ENCODE measurements at regions not wholly inside any gene's neighbourhood (a gene's known extent, or its start where the extent isn't known, plus 50 kb on each side); places are given as distances from the start of the nearest gene placed in this dataset.

DNA sequence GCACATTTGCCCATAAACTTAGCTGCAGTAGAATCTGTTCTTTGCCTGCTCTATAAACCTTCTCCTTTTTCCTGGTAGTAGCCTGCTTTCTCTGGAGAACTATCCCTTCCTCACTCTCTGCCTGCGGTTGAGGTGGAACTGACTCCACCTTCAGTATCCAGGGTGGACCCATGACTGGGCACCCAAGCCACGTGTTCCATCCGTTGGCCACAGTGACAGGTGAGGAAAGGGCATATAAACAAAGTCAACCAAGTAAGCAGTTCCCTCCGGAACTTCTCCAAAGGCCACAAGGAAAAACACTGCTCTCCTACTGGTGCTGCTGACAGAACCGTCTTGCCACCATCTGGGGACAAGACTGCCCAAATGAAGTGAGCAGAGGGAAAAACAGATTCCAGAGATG lies 218.8 kb downstream of the TFAP2A start:
- no peak for DNase-seq (ENCODE audit: low read depth)
- no peak overlapping the region for H3K4me3 ChIP-seq (ENCODE audit: low read depth, low read length)
- in situ Hi-C loops (cut with HindIII; ENCODE audit: low sequenced_read_pairs), result no loop called here
- TF ChIP-seq, protein P1, sequence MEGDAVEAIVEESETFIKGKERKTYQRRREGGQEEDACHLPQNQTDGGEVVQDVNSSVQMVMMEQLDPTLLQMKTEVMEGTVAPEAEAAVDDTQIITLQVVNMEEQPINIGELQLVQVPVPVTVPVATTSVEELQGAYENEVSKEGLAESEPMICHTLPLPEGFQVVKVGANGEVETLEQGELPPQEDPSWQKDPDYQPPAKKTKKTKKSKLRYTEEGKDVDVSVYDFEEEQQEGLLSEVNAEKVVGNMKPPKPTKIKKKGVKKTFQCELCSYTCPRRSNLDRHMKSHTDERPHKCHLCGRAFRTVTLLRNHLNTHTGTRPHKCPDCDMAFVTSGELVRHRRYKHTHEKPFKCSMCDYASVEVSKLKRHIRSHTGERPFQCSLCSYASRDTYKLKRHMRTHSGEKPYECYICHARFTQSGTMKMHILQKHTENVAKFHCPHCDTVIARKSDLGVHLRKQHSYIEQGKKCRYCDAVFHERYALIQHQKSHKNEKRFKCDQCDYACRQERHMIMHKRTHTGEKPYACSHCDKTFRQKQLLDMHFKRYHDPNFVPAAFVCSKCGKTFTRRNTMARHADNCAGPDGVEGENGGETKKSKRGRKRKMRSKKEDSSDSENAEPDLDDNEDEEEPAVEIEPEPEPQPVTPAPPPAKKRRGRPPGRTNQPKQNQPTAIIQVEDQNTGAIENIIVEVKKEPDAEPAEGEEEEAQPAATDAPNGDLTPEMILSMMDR (IDR thresholded peaks at IDR 0.05; ENCODE audit: low read depth, low read length, missing control alignments), result no peak

DNA sequence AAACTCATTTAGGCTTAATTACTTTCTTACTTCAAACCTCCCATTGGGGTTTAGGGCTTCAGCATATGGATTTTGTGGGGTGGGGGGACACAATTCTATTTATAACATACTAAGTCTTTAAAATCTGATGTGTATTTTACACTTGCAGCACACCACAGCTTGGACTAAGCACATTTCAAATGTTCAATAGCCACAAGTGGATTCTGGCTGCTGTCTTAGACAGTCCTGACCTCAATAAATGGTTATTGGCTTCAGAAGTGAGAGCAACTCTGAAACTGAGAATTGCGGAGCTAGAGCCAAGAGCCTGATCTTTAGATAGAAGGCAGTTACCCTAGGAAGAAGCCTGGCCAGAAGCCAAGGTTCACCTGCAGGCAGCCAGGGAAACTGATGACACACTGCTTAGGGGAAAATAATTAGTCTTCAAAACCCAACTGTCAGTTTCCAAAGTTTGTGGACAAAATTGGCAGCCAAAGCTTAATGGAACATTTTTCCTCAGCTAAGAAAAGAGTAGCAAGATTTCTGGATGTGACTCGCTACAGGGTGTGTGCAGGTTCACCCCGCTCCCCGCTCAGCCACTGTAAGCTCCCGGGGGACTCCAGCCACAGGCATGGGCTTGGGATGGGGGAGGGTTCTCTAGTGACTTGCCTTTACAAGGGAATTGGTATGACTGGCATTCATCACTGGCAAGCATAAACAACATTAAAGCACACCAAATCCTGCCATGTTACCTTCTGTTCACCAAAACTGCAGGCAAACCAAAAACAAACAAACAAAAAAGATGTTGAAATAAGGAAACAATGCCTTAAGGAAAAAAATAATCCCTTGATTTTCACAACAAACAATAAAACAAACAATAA lies 219.8 kb downstream of the TFAP2A start:
- TF ChIP-seq, protein P1 (IDR thresholded peaks at IDR 0.05; ENCODE audit: low read depth, low read length, missing control alignments), result no peak
- in situ Hi-C loops (cut with HindIII; ENCODE audit: low sequenced_read_pairs), result no loop called here
- no peak overlapping the region for H3K4me3 ChIP-seq (ENCODE audit: low read depth, low read length)
- DNase-seq (ENCODE audit: low read depth), result no peak

DNA sequence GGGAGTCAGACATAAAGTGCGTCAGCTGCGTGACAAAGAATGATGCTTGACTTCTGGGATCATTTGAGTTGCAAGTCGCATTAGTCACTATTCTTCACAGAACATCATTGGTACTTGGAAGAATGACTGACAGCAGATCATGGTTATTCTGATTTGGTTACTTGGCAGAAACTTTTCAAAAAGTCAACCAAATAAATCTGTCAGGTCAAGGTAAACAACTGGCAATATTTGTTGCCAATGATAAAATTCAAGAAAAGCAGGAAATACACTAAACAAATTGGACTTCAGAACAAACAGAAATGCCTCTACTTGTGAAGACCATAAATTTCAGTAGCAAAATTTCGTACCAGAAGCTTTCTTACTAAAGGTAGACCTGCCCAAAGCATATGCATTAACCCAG lies 221.6 kb downstream of the TFAP2A start:
- DNase-seq (ENCODE audit: low read depth), result no peak
- no peak overlapping the region for H3K4me3 ChIP-seq (ENCODE audit: low read depth, low read length)
- TF ChIP-seq, protein P1 (IDR thresholded peaks at IDR 0.05; ENCODE audit: low read depth, low read length, missing control alignments), result no peak
- in situ Hi-C loops (cut with HindIII; ENCODE audit: low sequenced_read_pairs), result no loop called here

DNA sequence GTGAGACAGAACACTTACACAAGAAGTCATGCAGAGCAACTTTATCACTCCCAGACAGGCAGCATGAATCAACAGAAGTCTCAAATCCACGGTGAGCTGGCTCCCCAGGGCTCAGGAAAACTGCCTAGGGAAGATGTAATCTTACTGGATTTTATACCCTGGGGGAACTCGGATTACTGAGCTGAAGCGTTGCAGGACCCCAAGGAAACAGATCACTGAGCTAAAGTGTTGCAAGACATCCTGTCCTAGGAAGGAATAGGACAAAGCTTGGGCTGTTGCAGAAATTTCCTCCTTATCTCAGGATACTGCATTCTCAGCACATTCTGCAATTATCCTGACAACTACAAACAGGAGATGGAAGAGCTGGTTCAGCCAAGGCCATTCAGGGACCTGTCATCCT lies 224.8 kb downstream of the TFAP2A start:
- in situ Hi-C loops (cut with HindIII; ENCODE audit: low sequenced_read_pairs), result no loop called here
- no peak overlapping the region for H3K4me3 ChIP-seq (ENCODE audit: low read depth, low read length)
- TF ChIP-seq, protein P1 (IDR thresholded peaks at IDR 0.05; ENCODE audit: low read depth, low read length, missing control alignments), result no peak
- no peak for DNase-seq (ENCODE audit: low read depth)

DNA sequence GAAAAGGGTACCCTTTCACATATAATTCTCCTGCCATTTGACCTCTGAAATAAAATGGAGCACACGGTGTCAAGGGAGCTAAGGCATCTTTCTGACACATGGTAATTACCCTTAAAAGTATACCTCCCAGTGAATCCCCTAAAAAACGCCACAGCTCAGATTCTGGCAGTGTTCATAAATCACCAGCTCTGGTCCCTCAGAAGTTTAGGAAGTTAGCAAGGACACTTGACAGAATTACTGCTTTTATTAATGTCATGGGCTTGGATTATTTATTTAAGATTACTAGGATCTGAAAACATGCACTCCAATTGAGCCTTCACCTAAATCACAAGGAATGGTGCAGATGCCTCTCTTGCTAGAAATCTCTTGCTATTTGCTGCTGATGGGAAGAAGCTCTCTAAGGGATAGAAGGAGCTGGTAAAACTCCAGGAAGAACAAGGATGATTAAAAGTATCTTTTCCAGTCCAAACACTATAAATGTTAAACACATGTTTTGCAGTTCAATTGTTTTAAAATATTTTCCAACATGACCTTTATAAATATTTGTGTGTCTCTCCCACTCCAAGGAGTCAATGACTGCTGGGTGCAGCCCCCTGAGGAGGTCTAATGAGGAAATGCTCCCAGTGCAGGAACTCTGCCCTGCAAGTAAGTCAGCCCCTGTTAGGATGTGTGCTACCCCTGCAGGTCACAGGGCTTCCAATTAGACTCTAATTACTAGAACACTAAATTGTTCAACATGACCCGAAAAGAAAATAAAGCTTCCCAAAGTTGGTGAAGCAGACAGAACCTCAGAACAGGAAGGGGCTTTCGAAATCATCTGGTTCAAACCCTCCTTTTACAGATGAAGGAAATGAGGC lies 230.3 kb downstream of the TFAP2A start:
- no peak for DNase-seq (ENCODE audit: low read depth)
- no peak overlapping the region for H3K4me3 ChIP-seq (ENCODE audit: low read depth, low read length)
- TF ChIP-seq, protein P1 (IDR thresholded peaks at IDR 0.05; ENCODE audit: low read depth, low read length, missing control alignments), result no peak
- in situ Hi-C loops (cut with HindIII; ENCODE audit: low sequenced_read_pairs), result no loop called here

DNA sequence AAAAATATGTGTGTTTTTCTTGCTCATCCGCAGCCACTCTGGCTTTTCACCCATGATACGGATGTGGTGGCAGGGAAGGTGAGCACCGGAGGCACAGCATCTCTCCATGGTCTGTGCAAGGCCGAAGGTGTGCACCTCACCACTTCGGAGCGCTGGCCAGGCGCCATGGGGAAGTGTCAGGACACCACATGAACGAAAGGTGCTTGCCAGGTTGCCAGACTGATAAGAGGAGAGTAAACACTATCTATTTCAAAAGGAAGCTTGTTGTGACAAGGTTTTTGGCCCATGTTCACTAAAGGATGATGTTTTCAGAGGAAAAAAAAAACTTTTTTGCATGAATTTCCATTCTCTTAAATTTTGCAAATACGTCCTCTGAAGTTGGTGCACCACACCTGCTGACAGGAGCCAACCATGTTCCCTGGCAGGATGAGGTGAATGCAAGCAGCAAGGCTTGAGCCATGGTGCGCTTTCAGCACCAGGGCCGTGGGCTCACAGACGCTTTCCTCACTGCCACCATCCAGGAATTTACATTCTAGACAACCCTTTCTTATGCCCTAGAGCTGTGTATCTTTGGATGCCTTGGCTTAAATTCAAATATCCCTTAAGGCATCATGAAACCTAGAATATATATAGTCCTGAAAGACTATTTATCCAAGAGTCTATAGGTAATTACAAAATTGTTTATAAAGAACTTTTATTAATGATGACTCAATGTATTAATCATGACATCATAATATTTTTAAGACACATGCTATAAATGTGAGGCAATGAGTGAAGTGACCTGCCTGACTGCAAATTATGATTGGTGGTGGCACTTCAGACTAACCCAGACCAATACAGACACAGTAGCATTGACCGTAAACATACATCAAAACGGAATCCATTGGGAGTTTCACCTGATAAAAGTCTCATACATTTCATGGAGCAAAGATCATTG lies 234.5 kb downstream of the TFAP2A start:
- TF ChIP-seq, protein P1 (IDR thresholded peaks at IDR 0.05; ENCODE audit: low read depth, low read length, missing control alignments), result no peak
- DNase-seq (ENCODE audit: low read depth), result no peak
- H3K4me3 ChIP-seq (ENCODE audit: low read depth, low read length), result no peak overlapping the region
- in situ Hi-C loops (cut with HindIII; ENCODE audit: low sequenced_read_pairs), result no loop called here
